Gastrocnemius medialis (tissue), 4 donors: ENCODE measurements at regions not wholly inside any gene's neighbourhood (a gene's known extent, or its start where the extent isn't known, plus 50 kb on each side); places are given as distances from the start of the nearest gene placed in this dataset.

ENCODE experiments used
- ATAC-seq, 2 donors: fragments of 150-250 bp; one replicate each; pipeline ENCODE4 v1.9.1; 2016
- DNase-seq, 2 donors: peaks; one replicate each; pipeline ENCODE4 v3.0.0-alpha.2; 2019
- H3K27ac ChIP-seq, 4 donors: fragments of 200-600 bp; sonication (generic); 1 replicate in 1 of 4; 2 replicates in 3 of 4; pipeline ENCODE4 v1.5.1; 2016 to 2018; ENCODE audit warnings: mild to moderate bottlenecking in 2 of 4, moderate library complexity in 1 of 4
- H3K27me3 ChIP-seq, 3 donors: fragments of 200-600 bp; sonication (generic) in 2 of 3; 1 replicate in 1 of 3; 2 replicates in 2 of 3; pipeline versions ENCODE4 v1.5.1 to v1.6.0; 2016 to 2019; ENCODE audit warnings: mild to moderate bottlenecking in 1 of 3, moderate library complexity in 1 of 3
- H3K36me3 ChIP-seq, 2 donors: fragments of 200-600 bp; sonication (generic) in 1 of 2; one replicate each; pipeline ENCODE4 v1.5.1; 2017 to 2018
- H3K4me1 ChIP-seq, 2 donors: fragments of 200-600 bp; sonication (generic) in 1 of 2; one replicate each; pipeline ENCODE4 v1.5.1; 2016 to 2017; ENCODE audit warnings: mild to moderate bottlenecking in 2 of 2
- H3K4me3 ChIP-seq, 4 donors: fragments of 200-600 bp; sonication (generic) in 3 of 4; 1 replicate in 1 of 4; 2 replicates in 3 of 4; pipeline ENCODE4 v1.5.1; 2016 to 2019; ENCODE audit warnings: mild to moderate bottlenecking in 2 of 4
- H3K9me3 ChIP-seq, 3 donors: fragments of 200-600 bp; sonication (generic) in 2 of 3; 1 replicate in 1 of 3; 2 replicates in 2 of 3; pipeline ENCODE4 v1.5.1; 2016 to 2019
- POLR2A ChIP-seq, 2 donors: fragments of 450-650 bp; IDR thresholded peaks; one replicate each; pipeline ENCODE4 v1.6.1; 2017; ENCODE audit warnings: antibody characterized with exemption in 2 of 2, mild to moderate bottlenecking in 2 of 2, moderate library complexity in 2 of 2
- in situ Hi-C, 4 donors: fragments of 200-750 bp; cut with MboI; loops; one replicate each; pipeline versions ENCODE4 v1.15.0 to v1.8.0; 2017; ENCODE audit warnings: low sequenced_read_pairs in 4 of 4
- intact Hi-C: fragments of 100-400 bp; cut with DNase I; formaldehyde crosslinking; loops from one replicate; pipeline ENCODE4 v1.15.1; 2023; ENCODE audit warnings: low total_unique reads
- TF ChIP-seq, protein P1 (sequence below), 5 experiments: fragments of 450-650 bp in 3 of 5; fragments of 200-600 bp in 2 of 5; sonication (generic) in 2 of 5; IDR thresholded peaks in 4 of 5; conservative IDR thresholded peaks in 1 of 5; 1 replicate in 4 of 5; 2 replicates in 1 of 5; pipeline ENCODE4 v1.5.1; 2016 to 2019; ENCODE audit warnings: antibody characterized with exemption in 5 of 5, mild to moderate bottlenecking in 3 of 5, moderate library complexity in 3 of 5

DNA sequence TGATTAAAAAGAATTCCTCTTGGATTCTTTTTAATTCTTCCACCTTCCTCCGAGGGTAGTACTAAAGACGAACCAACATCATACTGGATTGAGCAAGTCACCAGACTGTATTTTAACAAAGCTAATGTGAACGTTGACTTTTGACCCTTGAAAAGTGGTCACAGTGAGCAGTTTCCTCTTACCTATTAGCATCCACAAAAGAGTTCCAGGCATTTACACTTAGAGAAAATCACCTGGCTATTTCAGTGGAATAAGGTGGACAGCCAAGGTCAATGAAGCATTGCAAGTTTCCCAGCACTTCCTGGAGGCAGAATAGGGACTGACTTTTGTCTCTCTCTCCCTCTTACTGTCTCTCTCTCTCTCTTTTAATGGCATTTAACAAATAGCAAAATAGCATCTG, 145.1 kb upstream of the DAB2 start:
- Histone ChIP-seq H3K27ac (no peak overlapping the region), H3K4me1 (no peaks in the 10 kb centered on the region), H3K9me3 (no peaks in the 10 kb centered on the region), H3K27me3 (no peaks in the 10 kb centered on the region), H3K36me3 (no peaks in the 10 kb centered on the region), H3K4me3 (no peak overlapping the region)
- DNase-seq, result no peak
- TF ChIP-seq POLR2A (IDR thresholded peaks at IDR 0.05), result no peak
- TF ChIP-seq, protein P1, sequence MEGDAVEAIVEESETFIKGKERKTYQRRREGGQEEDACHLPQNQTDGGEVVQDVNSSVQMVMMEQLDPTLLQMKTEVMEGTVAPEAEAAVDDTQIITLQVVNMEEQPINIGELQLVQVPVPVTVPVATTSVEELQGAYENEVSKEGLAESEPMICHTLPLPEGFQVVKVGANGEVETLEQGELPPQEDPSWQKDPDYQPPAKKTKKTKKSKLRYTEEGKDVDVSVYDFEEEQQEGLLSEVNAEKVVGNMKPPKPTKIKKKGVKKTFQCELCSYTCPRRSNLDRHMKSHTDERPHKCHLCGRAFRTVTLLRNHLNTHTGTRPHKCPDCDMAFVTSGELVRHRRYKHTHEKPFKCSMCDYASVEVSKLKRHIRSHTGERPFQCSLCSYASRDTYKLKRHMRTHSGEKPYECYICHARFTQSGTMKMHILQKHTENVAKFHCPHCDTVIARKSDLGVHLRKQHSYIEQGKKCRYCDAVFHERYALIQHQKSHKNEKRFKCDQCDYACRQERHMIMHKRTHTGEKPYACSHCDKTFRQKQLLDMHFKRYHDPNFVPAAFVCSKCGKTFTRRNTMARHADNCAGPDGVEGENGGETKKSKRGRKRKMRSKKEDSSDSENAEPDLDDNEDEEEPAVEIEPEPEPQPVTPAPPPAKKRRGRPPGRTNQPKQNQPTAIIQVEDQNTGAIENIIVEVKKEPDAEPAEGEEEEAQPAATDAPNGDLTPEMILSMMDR (IDR thresholded peaks at IDR 0.05 in 4 of 5, conservative IDR thresholded peaks at IDR 0.05 in 1 of 5), result no peak
- no peak for ATAC-seq
- in situ Hi-C loops, result loop anchor here in 3 of 4 donors (10.0 to 25.0 kb wide), 3 partner anchors 355 to 1125 kb away; partner anchors contain the start of gene FYB1 (in 2 of the 3)
- intact Hi-C loops, result loop anchor here (2.0 to 5.0 kb wide), 2 partner anchors 353 to 503 kb away; no protein-coding TSS in a partner anchor

DNA sequence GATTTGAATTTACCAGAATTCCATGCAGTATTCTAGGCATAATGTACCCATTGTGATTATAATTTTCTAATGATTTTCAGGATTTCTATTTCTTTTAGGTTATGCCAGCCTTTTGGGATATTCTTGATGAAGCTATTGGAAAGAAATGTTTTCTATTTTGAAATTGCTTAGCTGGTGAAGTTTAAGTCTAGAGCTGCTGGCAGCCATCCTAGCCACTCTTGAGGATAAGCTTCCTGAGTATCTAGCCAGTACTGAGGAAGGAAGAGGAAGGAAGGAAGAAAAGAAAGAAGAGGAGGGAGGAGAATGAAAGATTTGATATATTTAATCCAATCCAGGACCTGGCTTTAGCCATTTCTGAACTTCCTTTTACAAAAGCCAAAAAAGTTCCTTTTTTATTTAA, 142.1 kb upstream of the DAB2 start:
- no peak for ATAC-seq
- no peaks in the 10 kb centered on the region for H3K27me3 ChIP-seq
- no peaks in the 10 kb centered on the region for H3K4me1 ChIP-seq
- no peak overlapping the region for H3K4me3 ChIP-seq
- H3K36me3 ChIP-seq, result no peaks in the 10 kb centered on the region
- no peak overlapping the region for H3K27ac ChIP-seq
- intact Hi-C loops (no loop called here), in situ Hi-C loops (loop anchor here in 1 of 4 donors (25.0 kb wide), 1 partner anchor 355 kb away; the partner anchor contains the start of gene FYB1)
- TF ChIP-seq POLR2A (IDR thresholded peaks at IDR 0.05), result no peak
- TF ChIP-seq, protein P1 (IDR thresholded peaks at IDR 0.05 in 4 of 5, conservative IDR thresholded peaks at IDR 0.05 in 1 of 5), result no peak
- no peak for DNase-seq
- H3K9me3 ChIP-seq, result no peaks in the 10 kb centered on the region

DNA sequence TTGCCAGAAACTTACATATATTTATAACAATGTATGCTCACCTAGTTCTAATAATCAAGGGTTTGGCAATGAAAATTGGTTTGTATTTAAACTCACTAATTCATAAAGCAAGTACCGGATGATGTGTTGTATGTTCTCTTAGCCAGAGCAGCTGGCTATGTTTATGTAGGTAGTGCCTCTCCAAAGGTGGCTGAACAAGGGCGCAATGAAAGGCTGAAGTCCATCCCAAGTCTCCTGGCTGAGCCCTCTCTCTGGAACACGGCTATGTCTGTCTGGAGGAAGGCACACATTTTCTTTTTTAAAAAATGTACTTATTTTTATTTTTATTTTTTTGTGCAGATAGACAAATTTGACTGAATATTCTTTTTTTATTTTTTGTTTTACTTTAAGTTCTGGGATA, 141.2 kb upstream of the DAB2 start:
- ATAC-seq, result no peak
- H3K36me3 ChIP-seq, result no peaks in the 10 kb centered on the region
- H3K9me3 ChIP-seq, result no peaks in the 10 kb centered on the region
- no peak overlapping the region for H3K4me3 ChIP-seq
- TF ChIP-seq, protein P1 (IDR thresholded peaks at IDR 0.05 in 4 of 5, conservative IDR thresholded peaks at IDR 0.05 in 1 of 5), result no peak
- TF ChIP-seq POLR2A (IDR thresholded peaks at IDR 0.05), result no peak
- H3K27ac ChIP-seq, result no peak overlapping the region
- intact Hi-C loops, result no loop called here
- no peaks in the 10 kb centered on the region for H3K27me3 ChIP-seq
- in situ Hi-C loops, result loop anchor here in 1 of 4 donors (25.0 kb wide), 1 partner anchor 354 kb away; the partner anchor contains the start of gene FYB1
- no peaks in the 10 kb centered on the region for H3K4me1 ChIP-seq
- no peak for DNase-seq

DNA sequence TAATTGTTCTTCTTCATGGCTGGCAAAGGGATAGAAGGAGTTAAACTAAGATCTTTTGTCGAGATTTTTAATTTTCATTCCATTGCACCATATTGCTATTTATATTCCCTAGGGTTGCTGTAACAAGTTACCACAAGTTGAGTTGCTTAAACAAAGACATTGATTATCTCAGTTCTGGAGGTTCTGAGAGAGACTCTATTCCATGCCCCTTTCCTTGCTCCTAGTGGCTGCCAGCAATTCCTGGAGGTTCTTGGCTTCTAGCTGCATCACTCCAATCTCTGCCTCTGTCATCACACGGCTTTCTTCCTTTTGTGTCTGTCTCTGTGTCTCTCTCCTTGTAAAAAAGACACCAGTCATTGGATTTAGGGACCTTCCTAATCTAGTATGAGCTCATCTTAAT, 136.6 kb upstream of the DAB2 start:
- Histone ChIP-seq H3K4me1 (no peaks in the 10 kb centered on the region), H3K27me3 (no peaks in the 10 kb centered on the region), H3K36me3 (no peaks in the 10 kb centered on the region), H3K4me3 (no peak overlapping the region), H3K27ac (no peak overlapping the region), H3K9me3 (no peaks in the 10 kb centered on the region)
- no peak for TF ChIP-seq POLR2A (IDR thresholded peaks at IDR 0.05)
- TF ChIP-seq, protein P1 (IDR thresholded peaks at IDR 0.05 in 4 of 5, conservative IDR thresholded peaks at IDR 0.05 in 1 of 5), result no peak
- intact Hi-C loops (no loop called here), in situ Hi-C loops (loop anchor here in 1 of 4 donors (25.0 kb wide), 1 partner anchor 349 kb away; the partner anchor contains the start of gene FYB1)
- DNase-seq (no peak), ATAC-seq (no peak)

DNA sequence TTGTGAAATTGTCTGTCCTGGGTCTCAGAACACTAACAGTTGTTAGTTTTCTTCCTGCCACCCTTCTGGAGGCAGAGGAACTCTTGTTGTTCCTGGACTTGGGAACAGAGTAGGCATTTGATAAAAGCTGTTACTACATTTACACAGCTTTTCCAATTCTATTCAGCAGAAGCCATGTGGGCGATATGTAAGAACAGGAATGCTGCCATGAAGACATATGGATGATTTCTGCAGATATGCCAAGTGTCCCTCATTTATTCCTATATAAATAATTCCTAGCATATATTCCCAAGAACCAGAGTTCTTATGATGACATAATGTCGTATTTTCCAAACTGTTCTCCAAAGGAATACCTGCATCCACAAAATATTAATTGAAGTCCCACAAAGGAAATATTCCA, 135.9 kb upstream of the DAB2 start:
- H3K4me3 ChIP-seq, result no peak overlapping the region
- H3K36me3 ChIP-seq, result no peaks in the 10 kb centered on the region
- no peaks in the 10 kb centered on the region for H3K27me3 ChIP-seq
- H3K9me3 ChIP-seq, result no peaks in the 10 kb centered on the region
- ATAC-seq, result no peak
- in situ Hi-C loops (loop anchor here in 1 of 4 donors (25.0 kb wide), 1 partner anchor 348 kb away; the partner anchor contains the start of gene FYB1), intact Hi-C loops (no loop called here)
- DNase-seq, result no peak
- H3K27ac ChIP-seq, result no peak overlapping the region
- H3K4me1 ChIP-seq, result no peaks in the 10 kb centered on the region
- no peak for TF ChIP-seq POLR2A (IDR thresholded peaks at IDR 0.05)
- TF ChIP-seq, protein P1 (IDR thresholded peaks at IDR 0.05 in 4 of 5, conservative IDR thresholded peaks at IDR 0.05 in 1 of 5), result no peak
